ENCODE measurements at regions not wholly inside any gene's neighbourhood (a gene's known extent, or its start where the extent isn't known, plus 50 kb on each side); places are given as distances from the start of the nearest gene placed in this dataset.
"Not testable (repeated sequence)": the region's sequence is repeated elsewhere in the genome, so short reads cannot be mapped to it uniquely, and the experiment has no call there.

- DNase-seq, result no peak
Observed at GRCh38 chr16:13471036-13471435, 448.9 kb upstream of the ERCC4 start.

- no peak for DNase-seq
Observed at GRCh38 chr16:13478991-13479390, 441.0 kb upstream of the ERCC4 start.

GRCh38 chr16:13479549-13479948, 440.4 kb upstream of the ERCC4 start:
- DNase-seq, result no peak

GRCh38 chr16:13480801-13481200, 439.2 kb upstream of the ERCC4 start:
- no peak for DNase-seq

- DNase-seq, result no peak
Observed at GRCh38 chr16:13483121-13483520, 436.8 kb upstream of the ERCC4 start.

GRCh38 chr16:13489416-13489815, 430.5 kb upstream of the ERCC4 start:
- DNase-seq, result not testable (repeated sequence)

- no peak for DNase-seq
Observed at GRCh38 chr16:13492046-13492445, 427.9 kb upstream of the ERCC4 start.

GRCh38 chr16:13503960-13504635, 415.9 kb upstream of the ERCC4 start:
- DNase-seq, result no peak

GRCh38 chr16:13507530-13507929, 412.4 kb upstream of the ERCC4 start:
- no peak for DNase-seq

GRCh38 chr16:13510425-13511151, 409.4 kb upstream of the ERCC4 start:
- DNase-seq, result no peak

- no peak for DNase-seq
Observed at GRCh38 chr16:13517841-13518240, 402.1 kb upstream of the ERCC4 start.

GRCh38 chr16:13519871-13520270, 400.1 kb upstream of the ERCC4 start:
- no peak for DNase-seq

- DNase-seq, result no peak
Observed at GRCh38 chr16:13521356-13521755, 398.6 kb upstream of the ERCC4 start.

GRCh38 chr16:13527332-13527731, 392.6 kb upstream of the ERCC4 start:
- DNase-seq, result no peak

GRCh38 chr16:13528691-13529090, 391.3 kb upstream of the ERCC4 start:
- no peak for DNase-seq

GRCh38 chr16:13529193-13529982, 390.6 kb upstream of the ERCC4 start:
- DNase-seq, result no peak

GRCh38 chr16:13540771-13541170, 379.2 kb upstream of the ERCC4 start:
- DNase-seq, result no peak

- DNase-seq, result no peak
Observed at GRCh38 chr16:13542284-13542683, 377.7 kb upstream of the ERCC4 start.

- no peak for DNase-seq
Observed at GRCh38 chr16:13543850-13544249, 376.1 kb upstream of the ERCC4 start.

GRCh38 chr16:13545271-13545670, 374.7 kb upstream of the ERCC4 start:
- DNase-seq, result no peak

- DNase-seq, result no peak
Observed at GRCh38 chr16:13550254-13550653, 369.7 kb upstream of the ERCC4 start.

GRCh38 chr16:13552062-13552959, 367.6 kb upstream of the ERCC4 start:
- peak in 1 of 14 donors; percentile 1 for DNase-seq

GRCh38 chr16:13552960-13553257, 367.0 kb upstream of the ERCC4 start:
- DNase-seq, result no peak

Measured in C1 segment of cervical spinal cord (tissue), 14 donors.